Hepatocyte (in vitro differentiated cells): ENCODE measurements at regions not wholly inside any gene's neighbourhood (a gene's known extent, or its start where the extent isn't known, plus 50 kb on each side); places are given as distances from the start of the nearest gene placed in this dataset.

Experiments used
- EZH2 ChIP-seq: fragments of 200-600 bp; sonication (generic); IDR thresholded peaks from 2 replicates; pipeline ENCODE4 v1.6.1; 2016; ENCODE audit warnings: antibody characterized with exemption, mild to moderate bottlenecking, borderline replicate concordance
- TF ChIP-seq, protein P1 (sequence below): fragments of 200-600 bp; sonication (generic); IDR thresholded peaks from 2 replicates; pipeline ENCODE4 v1.5.1; 2016; ENCODE audit warnings: antibody characterized with exemption, mild to moderate bottlenecking; ENCODE audit not compliant: poor library complexity

DNA sequence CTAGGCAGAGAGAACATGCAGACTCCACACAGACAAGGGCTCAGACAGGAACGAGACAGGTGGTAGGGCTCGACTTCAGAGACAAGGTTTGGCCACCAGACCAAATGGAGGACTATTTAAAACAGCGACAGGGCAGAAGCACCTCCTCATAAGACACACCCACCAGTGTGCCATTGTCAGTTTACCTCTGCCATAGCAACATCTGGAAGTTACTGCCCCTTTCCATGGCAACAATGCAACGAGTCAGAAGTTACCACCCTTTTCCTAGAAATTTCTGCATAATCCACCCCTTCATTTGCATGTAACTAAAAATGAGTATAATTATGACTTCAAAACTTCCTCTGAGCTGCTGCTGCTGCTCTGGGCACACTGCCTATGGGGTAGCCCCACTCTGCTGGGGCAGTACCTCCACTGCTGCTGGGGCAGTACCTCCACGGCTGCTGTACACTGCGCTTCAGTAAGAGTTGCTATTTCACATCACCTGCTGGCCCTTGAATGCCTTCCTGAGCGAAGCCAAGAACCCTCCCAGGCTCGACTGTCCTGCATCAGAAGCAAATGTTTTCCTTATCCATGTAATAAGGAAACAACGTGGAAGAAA lies 2222.3 kb upstream of the AGA start:
- TF ChIP-seq, protein P1, sequence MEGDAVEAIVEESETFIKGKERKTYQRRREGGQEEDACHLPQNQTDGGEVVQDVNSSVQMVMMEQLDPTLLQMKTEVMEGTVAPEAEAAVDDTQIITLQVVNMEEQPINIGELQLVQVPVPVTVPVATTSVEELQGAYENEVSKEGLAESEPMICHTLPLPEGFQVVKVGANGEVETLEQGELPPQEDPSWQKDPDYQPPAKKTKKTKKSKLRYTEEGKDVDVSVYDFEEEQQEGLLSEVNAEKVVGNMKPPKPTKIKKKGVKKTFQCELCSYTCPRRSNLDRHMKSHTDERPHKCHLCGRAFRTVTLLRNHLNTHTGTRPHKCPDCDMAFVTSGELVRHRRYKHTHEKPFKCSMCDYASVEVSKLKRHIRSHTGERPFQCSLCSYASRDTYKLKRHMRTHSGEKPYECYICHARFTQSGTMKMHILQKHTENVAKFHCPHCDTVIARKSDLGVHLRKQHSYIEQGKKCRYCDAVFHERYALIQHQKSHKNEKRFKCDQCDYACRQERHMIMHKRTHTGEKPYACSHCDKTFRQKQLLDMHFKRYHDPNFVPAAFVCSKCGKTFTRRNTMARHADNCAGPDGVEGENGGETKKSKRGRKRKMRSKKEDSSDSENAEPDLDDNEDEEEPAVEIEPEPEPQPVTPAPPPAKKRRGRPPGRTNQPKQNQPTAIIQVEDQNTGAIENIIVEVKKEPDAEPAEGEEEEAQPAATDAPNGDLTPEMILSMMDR: no peak
- TF ChIP-seq EZH2: no peak
